SK-N-SH treated with all-trans-retinoic acid at 6 μM for 48 hours (cell line): ENCODE measurements at regions not wholly inside any gene's neighbourhood (a gene's known extent, or its start where the extent isn't known, plus 50 kb on each side); places are given as distances from the start of the nearest gene placed in this dataset.

Experiments used
- ATAC-seq: fragments of 200-7000 bp; cut with Tn5 transposase; 3 replicates; pipeline ENCODE4 v1.9.1; 2020; ENCODE audit warnings: mild to moderate bottlenecking, moderate library complexity
- ARNTL ChIP-seq: fragments of 450-650 bp; formaldehyde crosslinking; IDR thresholded peaks from 2 replicates; pipeline ENCODE4 v1.5.0; 2020; ENCODE audit warnings: low read depth, mild to moderate bottlenecking, moderate library complexity, borderline replicate concordance
- BACH2 ChIP-seq: fragments of 250-450 bp; sonication (Bioruptor Pico); IDR thresholded peaks from 2 replicates; pipeline ENCODE4 v1.9.0; 2021; ENCODE audit warnings: mild to moderate bottlenecking, borderline replicate concordance
- CSDC2 ChIP-seq: fragments of 250-450 bp; sonication (Bioruptor Pico); IDR thresholded peaks from 2 replicates; pipeline ENCODE4 v1.5.0; 2020; ENCODE audit warnings: mild to moderate bottlenecking, moderate library complexity
- ESRRG ChIP-seq: fragments of 250-450 bp; sonication (Bioruptor Pico); IDR thresholded peaks from 2 replicates; pipeline ENCODE4 v1.6.1; 2021; ENCODE audit warnings: mild to moderate bottlenecking
- GLIS3 ChIP-seq: fragments of 250-450 bp; sonication (Bioruptor Pico); IDR thresholded peaks from 2 replicates; pipeline ENCODE4 v1.5.0; 2020; ENCODE audit warnings: mild to moderate bottlenecking, moderate library complexity
- ISL1 ChIP-seq: fragments of 250-450 bp; sonication (Bioruptor Pico); IDR thresholded peaks from 2 replicates; pipeline ENCODE4 v2.1.2; 2022; ENCODE audit warnings: mild to moderate bottlenecking, moderate library complexity
- OSR1 ChIP-seq: fragments of 250-450 bp; sonication (Bioruptor Pico); IDR thresholded peaks from 2 replicates; pipeline ENCODE4 v1.8.0; 2022; ENCODE audit warnings: moderate library complexity, mild to moderate bottlenecking, inconsistent platforms
- PPARA ChIP-seq: fragments of 250-450 bp; sonication (Bioruptor Pico); IDR thresholded peaks from 2 replicates; pipeline ENCODE4 v1.5.0; 2020; ENCODE audit warnings: mild to moderate bottlenecking, borderline replicate concordance
- RARB ChIP-seq: fragments of 250-450 bp; sonication (Bioruptor Pico); IDR thresholded peaks from 2 replicates; pipeline ENCODE4 v1.8.0; 2021; ENCODE audit warnings: mild to moderate bottlenecking, moderate library complexity
- SNAI2 ChIP-seq: fragments of 250-450 bp; sonication (Bioruptor Pico); IDR thresholded peaks from 2 replicates; pipeline ENCODE4 v1.5.0; 2020; ENCODE audit warnings: mild to moderate bottlenecking, moderate library complexity
- TCF4 ChIP-seq: fragments of 250-450 bp; sonication (Bioruptor Pico); IDR thresholded peaks from 2 replicates; pipeline ENCODE4 v1.8.0; 2021; ENCODE audit warnings: mild to moderate bottlenecking, moderate library complexity, borderline replicate concordance
- TOX ChIP-seq: fragments of 250-450 bp; sonication (Bioruptor Pico); IDR thresholded peaks from 2 replicates; pipeline ENCODE4 v1.8.0; 2021; ENCODE audit warnings: mild to moderate bottlenecking, moderate library complexity, borderline replicate concordance
- ZC3H10 ChIP-seq: fragments of 250-450 bp; sonication (Bioruptor Pico); IDR thresholded peaks from 2 replicates; pipeline ENCODE4 v1.5.1; 2021; ENCODE audit warnings: mild to moderate bottlenecking, moderate library complexity
- ZFP30 ChIP-seq: fragments of 450-650 bp; formaldehyde crosslinking; IDR thresholded peaks from 2 replicates; pipeline ENCODE4 v1.5.0; 2022; ENCODE audit warnings: mild to moderate bottlenecking, moderate library complexity
- ZNF565 ChIP-seq: fragments of 450-650 bp; formaldehyde crosslinking; conservative IDR thresholded peaks from 2 replicates; pipeline ENCODE4 v1.5.0; 2020; ENCODE audit warnings: low read depth, mild to moderate bottlenecking, moderate library complexity
- ZNF70 ChIP-seq: fragments of 450-650 bp; formaldehyde crosslinking; IDR thresholded peaks from 2 replicates; pipeline ENCODE4 v1.5.0; 2020; ENCODE audit warnings: mild to moderate bottlenecking, moderate library complexity
- ZNF8 ChIP-seq: fragments of 450-650 bp; formaldehyde crosslinking; IDR thresholded peaks from 2 replicates; pipeline ENCODE4 v1.5.0; 2020; ENCODE audit warnings: mild to moderate bottlenecking, moderate library complexity
- TF ChIP-seq, protein P1 (sequence below): fragments of 250-450 bp; sonication (Bioruptor Pico); IDR thresholded peaks from 2 replicates; pipeline ENCODE4 v1.8.0; 2021; ENCODE audit warnings: low read depth, mild to moderate bottlenecking, moderate library complexity, borderline replicate concordance
- TF ChIP-seq, protein P2 (sequence below): fragments of 250-450 bp; sonication (Bioruptor Pico); IDR thresholded peaks from 2 replicates; pipeline ENCODE4 v1.5.0; 2020; ENCODE audit warnings: mild to moderate bottlenecking, moderate library complexity
- TF ChIP-seq, protein P3 (sequence below): fragments of 250-450 bp; sonication (Bioruptor Pico); IDR thresholded peaks from 2 replicates; pipeline ENCODE4 v1.5.1; 2021; ENCODE audit warnings: mild to moderate bottlenecking, moderate library complexity
- TF ChIP-seq, protein P4 (sequence below): fragments of 250-450 bp; sonication (Bioruptor Pico); IDR thresholded peaks from 2 replicates; pipeline ENCODE4 v1.5.1; 2020; ENCODE audit warnings: low read depth, mild to moderate bottlenecking, moderate library complexity

- ATAC-seq: no peak
- TF ChIP-seq, protein P1, sequence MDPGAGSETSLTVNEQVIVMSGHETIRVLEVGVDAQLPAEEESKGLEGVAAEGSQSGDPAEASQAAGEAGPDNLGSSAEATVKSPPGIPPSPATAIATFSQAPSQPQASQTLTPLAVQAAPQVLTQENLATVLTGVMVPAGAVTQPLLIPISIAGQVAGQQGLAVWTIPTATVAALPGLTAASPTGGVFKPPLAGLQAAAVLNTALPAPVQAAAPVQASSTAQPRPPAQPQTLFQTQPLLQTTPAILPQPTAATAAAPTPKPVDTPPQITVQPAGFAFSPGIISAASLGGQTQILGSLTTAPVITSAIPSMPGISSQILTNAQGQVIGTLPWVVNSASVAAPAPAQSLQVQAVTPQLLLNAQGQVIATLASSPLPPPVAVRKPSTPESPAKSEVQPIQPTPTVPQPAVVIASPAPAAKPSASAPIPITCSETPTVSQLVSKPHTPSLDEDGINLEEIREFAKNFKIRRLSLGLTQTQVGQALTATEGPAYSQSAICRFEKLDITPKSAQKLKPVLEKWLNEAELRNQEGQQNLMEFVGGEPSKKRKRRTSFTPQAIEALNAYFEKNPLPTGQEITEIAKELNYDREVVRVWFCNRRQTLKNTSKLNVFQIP (CRISPR knock-in tag): no peak
- TF ChIP-seq PPARA (no peak), CSDC2 (CRISPR knock-in tag) (no peak), ISL1 (CRISPR knock-in tag) (no peak), ZNF8 (no peak), TOX (CRISPR knock-in tag) (no peak), GLIS3 (CRISPR knock-in tag) (no peak), RARB (CRISPR knock-in tag) (no peak), ZNF565 (no peak), ZNF70 (CRISPR knock-in tag) (no peak), TCF4 (CRISPR knock-in tag) (no peak), SNAI2 (CRISPR knock-in tag) (no peak), ZC3H10 (CRISPR knock-in tag) (no peak)
- TF ChIP-seq, protein P2, sequence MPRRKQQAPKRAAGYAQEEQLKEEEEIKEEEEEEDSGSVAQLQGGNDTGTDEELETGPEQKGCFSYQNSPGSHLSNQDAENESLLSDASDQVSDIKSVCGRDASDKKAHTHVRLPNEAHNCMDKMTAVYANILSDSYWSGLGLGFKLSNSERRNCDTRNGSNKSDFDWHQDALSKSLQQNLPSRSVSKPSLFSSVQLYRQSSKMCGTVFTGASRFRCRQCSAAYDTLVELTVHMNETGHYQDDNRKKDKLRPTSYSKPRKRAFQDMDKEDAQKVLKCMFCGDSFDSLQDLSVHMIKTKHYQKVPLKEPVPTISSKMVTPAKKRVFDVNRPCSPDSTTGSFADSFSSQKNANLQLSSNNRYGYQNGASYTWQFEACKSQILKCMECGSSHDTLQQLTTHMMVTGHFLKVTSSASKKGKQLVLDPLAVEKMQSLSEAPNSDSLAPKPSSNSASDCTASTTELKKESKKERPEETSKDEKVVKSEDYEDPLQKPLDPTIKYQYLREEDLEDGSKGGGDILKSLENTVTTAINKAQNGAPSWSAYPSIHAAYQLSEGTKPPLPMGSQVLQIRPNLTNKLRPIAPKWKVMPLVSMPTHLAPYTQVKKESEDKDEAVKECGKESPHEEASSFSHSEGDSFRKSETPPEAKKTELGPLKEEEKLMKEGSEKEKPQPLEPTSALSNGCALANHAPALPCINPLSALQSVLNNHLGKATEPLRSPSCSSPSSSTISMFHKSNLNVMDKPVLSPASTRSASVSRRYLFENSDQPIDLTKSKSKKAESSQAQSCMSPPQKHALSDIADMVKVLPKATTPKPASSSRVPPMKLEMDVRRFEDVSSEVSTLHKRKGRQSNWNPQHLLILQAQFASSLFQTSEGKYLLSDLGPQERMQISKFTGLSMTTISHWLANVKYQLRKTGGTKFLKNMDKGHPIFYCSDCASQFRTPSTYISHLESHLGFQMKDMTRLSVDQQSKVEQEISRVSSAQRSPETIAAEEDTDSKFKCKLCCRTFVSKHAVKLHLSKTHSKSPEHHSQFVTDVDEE: no peak
Observed at GRCh38 chr12:127267128-127267527, 999.8 kb upstream of the TMEM132C start.

- TF ChIP-seq, protein P3, sequence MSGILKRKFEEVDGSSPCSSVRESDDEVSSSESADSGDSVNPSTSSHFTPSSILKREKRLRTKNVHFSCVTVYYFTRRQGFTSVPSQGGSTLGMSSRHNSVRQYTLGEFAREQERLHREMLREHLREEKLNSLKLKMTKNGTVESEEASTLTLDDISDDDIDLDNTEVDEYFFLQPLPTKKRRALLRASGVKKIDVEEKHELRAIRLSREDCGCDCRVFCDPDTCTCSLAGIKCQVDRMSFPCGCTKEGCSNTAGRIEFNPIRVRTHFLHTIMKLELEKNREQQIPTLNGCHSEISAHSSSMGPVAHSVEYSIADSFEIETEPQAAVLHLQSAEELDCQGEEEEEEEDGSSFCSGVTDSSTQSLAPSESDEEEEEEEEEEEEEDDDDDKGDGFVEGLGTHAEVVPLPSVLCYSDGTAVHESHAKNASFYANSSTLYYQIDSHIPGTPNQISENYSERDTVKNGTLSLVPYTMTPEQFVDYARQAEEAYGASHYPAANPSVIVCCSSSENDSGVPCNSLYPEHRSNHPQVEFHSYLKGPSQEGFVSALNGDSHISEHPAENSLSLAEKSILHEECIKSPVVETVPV (CRISPR knock-in tag): no peak
- TF ChIP-seq BACH2 (CRISPR knock-in tag): no peak
- TF ChIP-seq CSDC2 (CRISPR knock-in tag): no peak
- TF ChIP-seq ZNF70 (CRISPR knock-in tag): no peak
- TF ChIP-seq TCF4 (CRISPR knock-in tag): no peak
- no peak for TF ChIP-seq ZNF8
- TF ChIP-seq, protein P1 (CRISPR knock-in tag): no peak
- no peak for TF ChIP-seq ZNF565
- no peak for TF ChIP-seq SNAI2 (CRISPR knock-in tag)
- TF ChIP-seq PPARA: no peak
- no peak for TF ChIP-seq OSR1 (CRISPR knock-in tag)
- TF ChIP-seq GLIS3 (CRISPR knock-in tag): no peak
- TF ChIP-seq ESRRG (CRISPR knock-in tag): no peak
- TF ChIP-seq, all 23 proteins: peak for 0
Observed at GRCh38 chr12:127268213-127268612, 998.8 kb upstream of the TMEM132C start.

DNA sequence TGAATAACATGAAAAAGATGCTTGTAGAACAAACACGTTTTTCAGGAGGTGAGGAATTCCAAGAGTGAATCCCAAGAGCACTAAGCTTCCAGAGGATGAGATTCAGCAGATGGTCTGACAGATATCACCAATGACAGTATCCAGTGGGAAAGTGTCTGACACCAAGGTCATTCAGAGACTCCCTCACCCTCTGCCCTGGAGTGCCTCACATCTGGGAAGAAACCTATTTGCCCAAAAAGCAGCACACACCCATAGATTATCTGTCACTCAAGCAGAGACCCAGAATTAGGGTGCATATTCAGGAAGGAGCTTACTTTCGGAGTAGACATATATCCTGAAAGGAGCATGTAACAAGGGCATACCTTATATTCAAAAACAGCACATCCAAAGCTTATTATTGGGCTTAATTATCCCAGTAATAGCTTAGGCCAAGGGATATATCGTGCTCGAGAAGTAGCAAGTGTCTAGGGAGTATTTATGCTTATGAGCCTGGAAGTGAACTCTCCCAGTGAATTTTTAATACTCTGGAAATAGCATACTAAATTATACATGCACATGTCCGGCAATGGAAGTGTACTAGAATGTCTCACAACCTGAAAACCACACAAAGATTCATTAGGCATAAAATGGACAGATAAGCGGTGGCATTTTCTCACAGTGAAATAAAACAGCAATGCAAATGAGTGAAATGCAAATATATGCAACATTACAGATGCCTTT, 998.1 kb upstream of the TMEM132C start:
- ATAC-seq: no peak
- TF ChIP-seq ZNF70 (CRISPR knock-in tag) (no peak), ZFP30 (CRISPR knock-in tag) (no peak), BACH2 (CRISPR knock-in tag) (no peak), TCF4 (CRISPR knock-in tag) (no peak), ARNTL (CRISPR knock-in tag) (no peak), OSR1 (CRISPR knock-in tag) (no peak), SNAI2 (CRISPR knock-in tag) (no peak)
- TF ChIP-seq, protein P4, sequence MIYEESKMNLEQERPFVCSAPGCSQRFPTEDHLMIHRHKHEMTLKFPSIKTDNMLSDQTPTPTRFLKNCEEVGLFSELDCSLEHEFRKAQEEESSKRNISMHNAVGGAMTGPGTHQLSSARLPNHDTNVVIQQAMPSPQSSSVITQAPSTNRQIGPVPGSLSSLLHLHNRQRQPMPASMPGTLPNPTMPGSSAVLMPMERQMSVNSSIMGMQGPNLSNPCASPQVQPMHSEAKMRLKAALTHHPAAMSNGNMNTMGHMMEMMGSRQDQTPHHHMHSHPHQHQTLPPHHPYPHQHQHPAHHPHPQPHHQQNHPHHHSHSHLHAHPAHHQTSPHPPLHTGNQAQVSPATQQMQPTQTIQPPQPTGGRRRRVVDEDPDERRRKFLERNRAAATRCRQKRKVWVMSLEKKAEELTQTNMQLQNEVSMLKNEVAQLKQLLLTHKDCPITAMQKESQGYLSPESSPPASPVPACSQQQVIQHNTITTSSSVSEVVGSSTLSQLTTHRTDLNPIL (CRISPR knock-in tag): no peak
- TF ChIP-seq, all 23 proteins: peak for 0

More at GRCh38 chr12:127268213-127268612, 998.8 kb upstream of the TMEM132C start:
- no peak for ATAC-seq
